A673 (cell line): ENCODE measurements at regions not wholly inside any gene's neighbourhood (a gene's known extent, or its start where the extent isn't known, plus 50 kb on each side); places are given as distances from the start of the nearest gene placed in this dataset.
"Not testable (repeated sequence)": the region's sequence is repeated elsewhere in the genome, so short reads cannot be mapped to it uniquely, and the experiment has no call there.

Experiments
- BruUV-seq: library from RNA; stranded (reverse); fragments of 400-500 nt; replicated peaks from 2 replicates; lab custom pipeline; 2021; lab: Mats Ljungman, UMichigan
- CTCF ChIA-PET: fragments of 300-600 bp; sonication (Branson Sonifier 250); formaldehyde crosslinking; loops from one replicate; lab custom pipeline; 2022; ENCODE audit warnings: antibody characterized with exemption; lab: Charles Lee
- POLR2A ChIA-PET: fragments of 300-600 bp; sonication (Branson Sonifier 250); formaldehyde crosslinking; loops from one replicate; lab custom pipeline; 2022; ENCODE audit warnings: antibody characterized with exemption; ENCODE audit not compliant: low non-redundant PET; lab: Charles Lee
- DNase-seq: peaks from one replicate; pipeline ENCODE4 v3.0.0-alpha.2; 2015; ENCODE audit warnings: low spot score
- H3K27ac ChIP-seq: fragments of 200-600 bp; sonication (generic); 2 replicates; pipeline ENCODE4 v1.5.1; 2016; ENCODE audit warnings: mixed run types, low read depth, mild to moderate bottlenecking, mixed read lengths, antibody characterized with exemption, low read length; ENCODE audit not compliant: poor library complexity, severe bottlenecking
- H3K27me3 ChIP-seq: fragments of 200-600 bp; sonication (generic); replicated peaks from 2 replicates; pipeline ENCODE4 v1.6.1; 2017; ENCODE audit warnings: mixed run types, low read depth, mild to moderate bottlenecking, mixed read lengths, antibody characterized with exemption, low read length; ENCODE audit not compliant: insufficient read depth, poor library complexity
- H3K36me3 ChIP-seq: fragments of 200-600 bp; sonication (generic); 2 replicates; pipeline ENCODE4 v1.6.1; 2016; ENCODE audit warnings: mixed run types, mild to moderate bottlenecking, mixed read lengths, antibody characterized with exemption, low read length; ENCODE audit not compliant: insufficient read depth, poor library complexity, severe bottlenecking
- H3K4me1 ChIP-seq: fragments of 200-600 bp; sonication (generic); 2 replicates; pipeline ENCODE4 v1.6.1; 2017; ENCODE audit warnings: mixed run types, mild to moderate bottlenecking, mixed read lengths, antibody characterized with exemption, low read length; ENCODE audit not compliant: insufficient read depth, poor library complexity, severe bottlenecking
- H3K4me3 ChIP-seq: fragments of 200-600 bp; sonication (generic); 2 replicates; pipeline ENCODE4 v1.5.1; 2016; ENCODE audit warnings: low read depth, mixed run types, mild to moderate bottlenecking, mixed read lengths, low read length; ENCODE audit not compliant: poor library complexity, severe bottlenecking
- H3K9me3 ChIP-seq: fragments of 200-600 bp; sonication (generic); 2 replicates; pipeline ENCODE4 v1.6.1; 2016; ENCODE audit warnings: mixed run types, low read depth, mild to moderate bottlenecking, mixed read lengths, antibody characterized with exemption, low read length; ENCODE audit not compliant: poor library complexity, severe bottlenecking
- EZH2 ChIP-seq: fragments of 200-600 bp; sonication (generic); IDR thresholded peaks from 2 replicates; pipeline ENCODE4 v1.6.1; 2017; ENCODE audit warnings: borderline replicate concordance, low read depth, mild to moderate bottlenecking, mixed read lengths, antibody characterized with exemption, low read length; ENCODE audit not compliant: poor library complexity, severe bottlenecking
- intact Hi-C: fragments of 100-400 bp; cut with micrococcal nuclease; formaldehyde crosslinking; loops from one replicate; pipeline ENCODE4 v1.10.0; 2022; ENCODE audit not compliant: unreplicated experiment
- TF ChIP-seq, protein P1 (sequence below): fragments of 300-800, 200-600 bp; sonication (generic); conservative IDR thresholded peaks from 2 replicates; pipeline ENCODE4 v1.5.1; 2017; ENCODE audit warnings: low read depth, mild to moderate bottlenecking, antibody characterized with exemption, low read length, moderate library complexity, mixed read lengths

DNA sequence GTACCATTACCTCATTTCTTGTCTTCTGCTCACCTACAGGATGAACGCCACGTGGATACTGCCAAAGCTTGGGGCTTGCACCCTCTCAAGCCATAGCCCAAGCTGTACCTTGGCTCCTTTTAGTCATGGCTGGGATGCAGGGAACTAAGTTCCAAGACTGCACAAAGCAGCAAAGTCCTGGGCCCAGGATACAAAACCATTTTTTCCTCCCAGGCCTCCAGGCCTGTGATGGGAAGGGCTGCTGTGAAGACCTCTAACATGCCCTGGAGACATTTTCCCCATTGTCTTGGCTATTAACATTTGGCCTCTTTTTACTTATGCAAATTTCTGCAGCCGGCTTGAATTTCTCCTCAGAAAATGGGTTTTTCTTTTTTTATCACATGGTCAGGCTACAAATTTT is 795.1 kb upstream of the VRK2 start:
- BruUV-seq, H3K4me1 ChIP-seq, CTCF ChIA-PET, POLR2A ChIA-PET, H3K27me3 ChIP-seq, DNase-seq, intact Hi-C loops, H3K27ac ChIP-seq, H3K4me3 ChIP-seq, H3K9me3 ChIP-seq, H3K36me3 ChIP-seq: not testable (repeated sequence)

DNA sequence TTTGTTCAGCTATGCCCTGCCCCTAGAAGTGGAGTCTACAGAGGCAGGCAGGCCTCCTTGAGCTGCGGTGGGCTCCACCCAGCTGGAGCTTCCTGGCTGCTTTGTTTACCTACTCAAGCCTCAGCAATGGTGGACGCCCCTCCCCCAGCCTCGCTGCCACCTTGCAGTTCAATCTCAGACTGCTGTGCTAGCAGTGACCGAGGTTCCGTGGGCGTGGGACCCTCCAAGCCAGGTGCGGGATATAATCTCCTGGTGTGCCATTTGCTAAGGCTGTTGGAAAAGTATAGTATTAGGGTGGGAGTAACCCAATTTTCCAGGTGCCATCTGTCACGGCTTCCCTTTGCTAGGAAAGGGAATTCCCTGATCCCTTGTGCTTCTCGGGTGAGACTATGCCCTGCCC is 770.2 kb upstream of the VRK2 start:
- H3K4me3 ChIP-seq, BruUV-seq, POLR2A ChIA-PET, H3K9me3 ChIP-seq, H3K27ac ChIP-seq, H3K4me1 ChIP-seq, H3K36me3 ChIP-seq, H3K27me3 ChIP-seq, DNase-seq, CTCF ChIA-PET, intact Hi-C loops: not testable (repeated sequence)

GRCh38 chr2:57278451-57278850 is 768.2 kb upstream of the VRK2 start:
- TF ChIP-seq, protein P1, sequence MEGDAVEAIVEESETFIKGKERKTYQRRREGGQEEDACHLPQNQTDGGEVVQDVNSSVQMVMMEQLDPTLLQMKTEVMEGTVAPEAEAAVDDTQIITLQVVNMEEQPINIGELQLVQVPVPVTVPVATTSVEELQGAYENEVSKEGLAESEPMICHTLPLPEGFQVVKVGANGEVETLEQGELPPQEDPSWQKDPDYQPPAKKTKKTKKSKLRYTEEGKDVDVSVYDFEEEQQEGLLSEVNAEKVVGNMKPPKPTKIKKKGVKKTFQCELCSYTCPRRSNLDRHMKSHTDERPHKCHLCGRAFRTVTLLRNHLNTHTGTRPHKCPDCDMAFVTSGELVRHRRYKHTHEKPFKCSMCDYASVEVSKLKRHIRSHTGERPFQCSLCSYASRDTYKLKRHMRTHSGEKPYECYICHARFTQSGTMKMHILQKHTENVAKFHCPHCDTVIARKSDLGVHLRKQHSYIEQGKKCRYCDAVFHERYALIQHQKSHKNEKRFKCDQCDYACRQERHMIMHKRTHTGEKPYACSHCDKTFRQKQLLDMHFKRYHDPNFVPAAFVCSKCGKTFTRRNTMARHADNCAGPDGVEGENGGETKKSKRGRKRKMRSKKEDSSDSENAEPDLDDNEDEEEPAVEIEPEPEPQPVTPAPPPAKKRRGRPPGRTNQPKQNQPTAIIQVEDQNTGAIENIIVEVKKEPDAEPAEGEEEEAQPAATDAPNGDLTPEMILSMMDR = no peak
- H3K27ac ChIP-seq = no peak overlapping the region
- intact Hi-C loops = no loop called here
- ChIA-PET CTCF (no interaction called here), POLR2A (no interaction called here)
- H3K9me3 ChIP-seq = peaks cover 4% of the 10 kb centered on the region
- BruUV-seq = no TSS peak
- H3K4me1 ChIP-seq = no peaks in the 10 kb centered on the region
- no peaks in the 10 kb centered on the region for H3K36me3 ChIP-seq
- DNase-seq = peak; percentile 2
- no peak overlapping the region for H3K4me3 ChIP-seq
- H3K27me3 ChIP-seq = no peaks in the 10 kb centered on the region

- Histone ChIP-seq H3K27ac (no peak overlapping the region), H3K4me3 (no peak overlapping the region), H3K4me1 (no peaks in the 10 kb centered on the region), H3K36me3 (no peaks in the 10 kb centered on the region), H3K27me3 (no peaks in the 10 kb centered on the region), H3K9me3 (no peaks in the 10 kb centered on the region)
- ChIA-PET CTCF (no interaction called here), POLR2A (no interaction called here)
- intact Hi-C loops = no loop called here
- no peak for DNase-seq
- BruUV-seq = no TSS peak
- TF ChIP-seq, protein P1 = no peak
- no peak for TF ChIP-seq EZH2
Measured at GRCh38 chr2:57291209-57291608, 755.4 kb upstream of the VRK2 start.
